Lower lobe of right lung (tissue), 2 donors: ENCODE measurements at regions not wholly inside any gene's neighbourhood (a gene's known extent, or its start where the extent isn't known, plus 50 kb on each side); places are given as distances from the start of the nearest gene placed in this dataset.
"Not testable (repeated sequence)": the region's sequence is repeated elsewhere in the genome, so short reads cannot be mapped to it uniquely, and the experiment has no call there.

Experiments
- ATAC-seq, 2 donors: fragments of 200-7000 bp; cut with Tn5 transposase; one replicate each; pipeline ENCODE4 v1.9.1; 2020 to 2022; ENCODE audit warnings: mild to moderate bottlenecking in 2 of 2, moderate library complexity in 2 of 2
- DNase-seq: peaks from one replicate; pipeline ENCODE4 v3.0.0-alpha.2; 2020
- H3K27ac ChIP-seq: fragments of 200-600 bp; one replicate; pipeline ENCODE4 v1.8.0; 2022
- H3K27me3 ChIP-seq: fragments of 200-600 bp; one replicate; pipeline ENCODE4 v1.8.0; 2022; ENCODE audit warnings: low read depth
- H3K36me3 ChIP-seq: fragments of 200-600 bp; one replicate; pipeline ENCODE4 v1.8.0; 2022; ENCODE audit warnings: mild to moderate bottlenecking
- H3K4me1 ChIP-seq: fragments of 200-600 bp; one replicate; pipeline ENCODE4 v1.8.0; 2022
- H3K4me3 ChIP-seq: fragments of 200-600 bp; one replicate; pipeline ENCODE4 v1.8.0; 2022; ENCODE audit warnings: mild to moderate bottlenecking
- H3K9me3 ChIP-seq: fragments of 200-600 bp; one replicate; pipeline ENCODE4 v1.8.0; 2022
- CTCF ChIP-seq: fragments of 200-600 bp; IDR thresholded peaks from one replicate; pipeline ENCODE4 v1.8.0; 2022; ENCODE audit warnings: antibody characterized with exemption, mild to moderate bottlenecking
- intact Hi-C: fragments of 100-400 bp; cut with DNase I; formaldehyde crosslinking; loops from one replicate; pipeline ENCODE4 v1.11.0; 2022
- donor health status: DM: no; HTN: yes; CAD: no; lungs with severe emphysema.

- ATAC-seq (no peak), DNase-seq (no peak)
- Histone ChIP-seq H3K27ac (no peak overlapping the region), H3K9me3 (no peaks in the 10 kb centered on the region), H3K36me3 (no peaks in the 10 kb centered on the region), H3K4me1 (no peaks in the 10 kb centered on the region), H3K4me3 (no peak overlapping the region), H3K27me3 (no peaks in the 10 kb centered on the region)
- no peak for TF ChIP-seq CTCF
- intact Hi-C loops: no loop called here
Observed at GRCh38 chrX:137858106-137858505, 292.2 kb downstream of the ZIC3 start.

GRCh38 chrX:137878401-137878800 lies 312.5 kb downstream of the ZIC3 start:
- H3K4me1 ChIP-seq: no peaks in the 10 kb centered on the region
- DNase-seq: no peak
- intact Hi-C loops: no loop called here
- H3K27me3 ChIP-seq: no peaks in the 10 kb centered on the region
- H3K4me3 ChIP-seq: no peak overlapping the region
- TF ChIP-seq CTCF: no peak
- no peak overlapping the region for H3K27ac ChIP-seq
- H3K9me3 ChIP-seq: no peaks in the 10 kb centered on the region
- ATAC-seq: no peak
- H3K36me3 ChIP-seq: no peaks in the 10 kb centered on the region

- DNase-seq (no peak), ATAC-seq (no peak)
- Histone ChIP-seq H3K4me1 (no peaks in the 10 kb centered on the region), H3K36me3 (no peaks in the 10 kb centered on the region), H3K27me3 (no peaks in the 10 kb centered on the region), H3K4me3 (no peak overlapping the region), H3K9me3 (no peaks in the 10 kb centered on the region), H3K27ac (no peak overlapping the region)
- intact Hi-C loops: no loop called here
- no peak for TF ChIP-seq CTCF
Observed at GRCh38 chrX:137882960-137883359, 317.0 kb downstream of the ZIC3 start.

GRCh38 chrX:137884813-137885212 lies 318.9 kb downstream of the ZIC3 start:
- H3K36me3 ChIP-seq, H3K4me1 ChIP-seq, intact Hi-C loops, ATAC-seq, H3K27ac ChIP-seq, DNase-seq, H3K9me3 ChIP-seq, H3K4me3 ChIP-seq, H3K27me3 ChIP-seq: not testable (repeated sequence)

GRCh38 chrX:137891431-137891830 lies 325.5 kb downstream of the ZIC3 start:
- intact Hi-C loops: no loop called here
- ATAC-seq: no peak

GRCh38 chrX:137896123-137896522 lies 330.2 kb downstream of the ZIC3 start:
- TF ChIP-seq CTCF: no peak
- no peak for DNase-seq

More at GRCh38 chrX:137891431-137891830, 325.5 kb downstream of the ZIC3 start:
- H3K4me3 ChIP-seq: no peak overlapping the region
- TF ChIP-seq CTCF: no peak
- H3K27me3 ChIP-seq: no peaks in the 10 kb centered on the region
- H3K36me3 ChIP-seq: no peaks in the 10 kb centered on the region
- no peaks in the 10 kb centered on the region for H3K9me3 ChIP-seq
- H3K4me1 ChIP-seq: no peaks in the 10 kb centered on the region
- H3K27ac ChIP-seq: no peak overlapping the region
- no peak for DNase-seq

More at GRCh38 chrX:137896123-137896522, 330.2 kb downstream of the ZIC3 start:
- Histone ChIP-seq H3K9me3 (no peaks in the 10 kb centered on the region), H3K27ac (no peak overlapping the region), H3K4me1 (no peaks in the 10 kb centered on the region), H3K4me3 (no peak overlapping the region), H3K36me3 (no peaks in the 10 kb centered on the region), H3K27me3 (no peaks in the 10 kb centered on the region)
- ATAC-seq: no peak
- intact Hi-C loops: no loop called here
